AG09309 (cell line): ENCODE measurements at regions not wholly inside any gene's neighbourhood (a gene's known extent, or its start where the extent isn't known, plus 50 kb on each side); places are given as distances from the start of the nearest gene placed in this dataset.

Experiments used
- DNase-seq: peaks from one replicate; pipeline ENCODE4 v3.0.0-alpha.2; 2010; ENCODE audit warnings: low read depth
- H3K4me3 ChIP-seq: 2 replicates; pipeline ENCODE4 v1.5.1; 2011; ENCODE audit warnings: mild to moderate bottlenecking, low read depth, low read length, moderate library complexity; ENCODE audit not compliant: control insufficient read depth
- CTCF ChIP-seq: IDR thresholded peaks from 2 replicates; pipeline ENCODE4 v1.5.1; 2011; ENCODE audit warnings: mild to moderate bottlenecking, low read depth, low read length, inconsistent platforms; ENCODE audit not compliant: insufficient read depth, control insufficient read depth; ENCODE audit errors: missing control alignments

GRCh38 chr6:140058863-140059262, 684.4 kb upstream of the CITED2 start:
- no peak overlapping the region for H3K4me3 ChIP-seq
- DNase-seq = no peak
- no peak for TF ChIP-seq CTCF

GRCh38 chr6:140052736-140053729, 678.6 kb upstream of the CITED2 start:
- DNase-seq = no peak
- H3K4me3 ChIP-seq = no peak overlapping the region
- peak; percentile 25 for TF ChIP-seq CTCF

- peak; percentile 93 for DNase-seq
- TF ChIP-seq CTCF = no peak
- no peak overlapping the region for H3K4me3 ChIP-seq
Observed at GRCh38 chr6:140051521-140052512, 677.4 kb upstream of the CITED2 start.

- TF ChIP-seq CTCF = no peak
- H3K4me3 ChIP-seq = no peak overlapping the region
- no peak for DNase-seq
Observed at GRCh38 chr6:140050101-140050995, 675.9 kb upstream of the CITED2 start.

GRCh38 chr6:140049251-140049650, 674.8 kb upstream of the CITED2 start:
- no peak for TF ChIP-seq CTCF
- no peak overlapping the region for H3K4me3 ChIP-seq

More at GRCh38 chr6:140049251-140049650, 674.8 kb upstream of the CITED2 start:
- DNase-seq = no peak
